Stomach (tissue), 8 donors: ENCODE measurements at regions not wholly inside any gene's neighbourhood (a gene's known extent, or its start where the extent isn't known, plus 50 kb on each side); places are given as distances from the start of the nearest gene placed in this dataset.

Source experiments
- DNase-seq, 2 donors: peaks; one replicate each; pipeline versions ENCODE4 v3.0.0 to v3.0.0-alpha.2; 2013 to 2019
- H3K27ac ChIP-seq, 5 donors: fragments of 200-600 bp in 4 of 5; sonication (generic) in 4 of 5; one replicate each; pipeline ENCODE4 v1.5.1; 2013 to 2019; ENCODE audit warnings: mild to moderate bottlenecking in 1 of 5, moderate library complexity in 1 of 5
- H3K27me3 ChIP-seq, 3 donors: fragments of 200-600 bp; sonication (generic); one replicate each; pipeline ENCODE4 v1.5.1; 2017 to 2019; ENCODE audit warnings: mixed run types in 1 of 3
- H3K36me3 ChIP-seq, 4 donors: fragments of 200-600 bp; sonication (generic); 1 replicate in 3 of 4; 2 replicates in 1 of 4; pipeline ENCODE4 v1.5.1; 2016 to 2019
- H3K4me1 ChIP-seq, 4 donors: fragments of 200-600 bp; sonication (generic); one replicate each; pipeline ENCODE4 v1.5.1; 2016 to 2019
- H3K4me3 ChIP-seq, 4 donors: fragments of 200-600 bp; sonication (generic) in 3 of 4; one replicate each; pipeline ENCODE4 v1.5.1; 2016 to 2019; ENCODE audit warnings: mild to moderate bottlenecking in 1 of 4
- H3K9me3 ChIP-seq, 4 donors: fragments of 200-600 bp; sonication (generic); one replicate each; pipeline ENCODE4 v1.5.1; 2016 to 2019
- EP300 ChIP-seq: sonication (generic); formaldehyde crosslinking; IDR thresholded peaks from one replicate; pipeline ENCODE4 v1.6.1; 2017; ENCODE audit warnings: antibody characterized with exemption
- POLR2A ChIP-seq, 4 donors: fragments of 450-650 bp; IDR thresholded peaks; one replicate each; pipeline ENCODE4 v1.6.1; 2016; ENCODE audit warnings: antibody characterized with exemption in 4 of 4, control low read depth in 2 of 4, mild to moderate bottlenecking in 1 of 4, moderate library complexity in 1 of 4
- POLR2AphosphoS5 ChIP-seq, 3 donors: sonication (generic); formaldehyde crosslinking; IDR thresholded peaks; one replicate each; pipeline ENCODE4 v1.6.1; 2016; ENCODE audit warnings: antibody characterized with exemption in 3 of 3
- WGBS, 5 donors: extraction: QIAGEN DNeasy Blood & Tissue Kit in 3 of 5; methylation state at CpG; one replicate each; pipeline versions ENCODE4 v1.1.5 to v1.1.7; 2013 to 2018; 5-methylcytosine and 5-hydroxymethylcytosine counted together
- intact Hi-C: fragments of 100-400 bp; cut with DNase I; formaldehyde crosslinking; loops from one replicate; pipeline ENCODE4 v1.15.1; 2023; ENCODE audit warnings: low total_unique reads
- TF ChIP-seq, protein P1 (sequence below), 7 experiments: fragments of 450-650 bp in 4 of 7; fragments of 200-600 bp in 3 of 7; sonication (generic) in 3 of 7; IDR thresholded peaks; one replicate each; pipeline ENCODE4 v1.5.1; 2016 to 2019; ENCODE audit warnings: antibody characterized with exemption in 7 of 7, control low read depth in 2 of 7, mild to moderate bottlenecking in 1 of 7
- donor health status: healthy with polysubstance abuse.
- donor health status: Bipolar disorder and iron deficiency.
- donor health status: healthy.

DNA sequence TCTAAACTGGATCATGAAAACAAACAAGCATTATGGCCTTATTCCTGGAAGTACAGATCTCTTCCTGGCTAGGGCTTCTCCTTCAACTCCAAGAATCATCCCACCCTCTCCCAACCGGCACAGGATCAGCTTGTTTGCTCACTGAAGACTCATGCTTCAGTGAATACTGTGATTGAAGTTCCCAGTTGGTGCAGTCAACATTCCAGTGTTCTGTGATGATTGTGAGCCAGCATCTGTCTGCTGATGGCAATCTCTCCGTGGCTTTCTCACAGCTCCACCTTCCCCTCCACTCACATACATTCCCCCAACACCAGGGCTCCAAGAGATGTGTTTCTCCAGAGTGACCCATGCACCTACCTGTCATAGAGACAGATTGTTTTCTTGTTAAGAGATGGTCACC is 421.3 kb upstream of the BTBD3 start:
- TF ChIP-seq POLR2A (IDR thresholded peaks at IDR 0.05), result no peak
- TF ChIP-seq, protein P1, sequence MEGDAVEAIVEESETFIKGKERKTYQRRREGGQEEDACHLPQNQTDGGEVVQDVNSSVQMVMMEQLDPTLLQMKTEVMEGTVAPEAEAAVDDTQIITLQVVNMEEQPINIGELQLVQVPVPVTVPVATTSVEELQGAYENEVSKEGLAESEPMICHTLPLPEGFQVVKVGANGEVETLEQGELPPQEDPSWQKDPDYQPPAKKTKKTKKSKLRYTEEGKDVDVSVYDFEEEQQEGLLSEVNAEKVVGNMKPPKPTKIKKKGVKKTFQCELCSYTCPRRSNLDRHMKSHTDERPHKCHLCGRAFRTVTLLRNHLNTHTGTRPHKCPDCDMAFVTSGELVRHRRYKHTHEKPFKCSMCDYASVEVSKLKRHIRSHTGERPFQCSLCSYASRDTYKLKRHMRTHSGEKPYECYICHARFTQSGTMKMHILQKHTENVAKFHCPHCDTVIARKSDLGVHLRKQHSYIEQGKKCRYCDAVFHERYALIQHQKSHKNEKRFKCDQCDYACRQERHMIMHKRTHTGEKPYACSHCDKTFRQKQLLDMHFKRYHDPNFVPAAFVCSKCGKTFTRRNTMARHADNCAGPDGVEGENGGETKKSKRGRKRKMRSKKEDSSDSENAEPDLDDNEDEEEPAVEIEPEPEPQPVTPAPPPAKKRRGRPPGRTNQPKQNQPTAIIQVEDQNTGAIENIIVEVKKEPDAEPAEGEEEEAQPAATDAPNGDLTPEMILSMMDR (IDR thresholded peaks at IDR 0.05), result no peak
- no peak for TF ChIP-seq EP300
- TF ChIP-seq POLR2AphosphoS5 (IDR thresholded peaks at IDR 0.05), result no peak
- Histone ChIP-seq H3K36me3 (no peaks in the 10 kb centered on the region), H3K27ac (no peak overlapping the region), H3K9me3 (no peaks in the 10 kb centered on the region), H3K4me3 (no peak overlapping the region), H3K4me1 (no peaks in the 10 kb centered on the region), H3K27me3 (no peaks in the 10 kb centered on the region)
- intact Hi-C loops, result no loop called here
- WGBS, 5 donors, result 19 to 45% (median 35%) methylated on average over 2 of the region's 2 CpGs
- DNase-seq, result no peak

GRCh38 chr20:11497545-11497944 is 420.1 kb upstream of the BTBD3 start:
- no peak overlapping the region for H3K4me3 ChIP-seq

GRCh38 chr20:11499101-11499634 is 418.5 kb upstream of the BTBD3 start:
- H3K4me3 ChIP-seq, result no peak overlapping the region
- WGBS, 5 donors, result 74 to 86% (median 83%) methylated on average over 6 of the region's 6 CpGs
- no peaks in the 10 kb centered on the region for H3K27me3 ChIP-seq
- DNase-seq, result no peak
- intact Hi-C loops, result no loop called here
- H3K36me3 ChIP-seq, result no peaks in the 10 kb centered on the region
- H3K27ac ChIP-seq, result no peak overlapping the region
- no peaks in the 10 kb centered on the region for H3K4me1 ChIP-seq
- TF ChIP-seq EP300 (no peak), POLR2A (IDR thresholded peaks at IDR 0.05) (no peak)
- H3K9me3 ChIP-seq, result no peaks in the 10 kb centered on the region

More at GRCh38 chr20:11497545-11497944, 420.1 kb upstream of the BTBD3 start:
- no peaks in the 10 kb centered on the region for H3K27me3 ChIP-seq
- intact Hi-C loops, result no loop called here
- DNase-seq, result no peak
- TF ChIP-seq, protein P1 (IDR thresholded peaks at IDR 0.05), result no peak
- TF ChIP-seq POLR2A (IDR thresholded peaks at IDR 0.05) (no peak), EP300 (no peak), POLR2AphosphoS5 (IDR thresholded peaks at IDR 0.05) (no peak)
- H3K4me1 ChIP-seq, result no peaks in the 10 kb centered on the region
- H3K27ac ChIP-seq, result no peak overlapping the region
- no peaks in the 10 kb centered on the region for H3K9me3 ChIP-seq
- 87 to 92% (median 90%) methylated on average over 1 of the region's 1 CpG for WGBS, 5 donors
- H3K36me3 ChIP-seq, result no peaks in the 10 kb centered on the region

DNA sequence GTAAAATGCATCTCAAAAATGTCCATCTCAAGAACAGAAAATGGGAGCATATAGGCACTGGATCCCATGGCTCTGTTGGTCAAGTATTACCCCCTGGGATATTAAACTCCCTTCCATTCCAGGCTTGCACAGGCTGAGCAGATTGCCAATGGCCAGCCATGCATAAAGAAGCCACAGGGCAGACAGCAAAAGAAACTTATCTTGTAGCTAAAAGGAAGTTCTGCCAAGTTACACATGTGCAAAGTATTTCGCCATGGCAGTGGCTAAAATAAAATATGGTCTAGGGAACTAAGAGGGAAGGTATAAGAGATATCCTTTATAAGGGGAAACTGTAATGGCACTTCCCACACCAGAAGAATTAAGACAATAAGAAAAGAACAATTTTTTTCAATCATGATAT is 415.6 kb upstream of the BTBD3 start:
- no peaks in the 10 kb centered on the region for H3K36me3 ChIP-seq
- no peak overlapping the region for H3K4me3 ChIP-seq
- WGBS, 5 donors, result 40 to 66% (median 41%) methylated on average over 1 of the region's 1 CpG
- no peaks in the 10 kb centered on the region for H3K4me1 ChIP-seq
- intact Hi-C loops, result no loop called here
- no peak overlapping the region for H3K27ac ChIP-seq
- DNase-seq, result no peak
- H3K9me3 ChIP-seq, result no peaks in the 10 kb centered on the region
- TF ChIP-seq, protein P1 (IDR thresholded peaks at IDR 0.05), result no peak
- TF ChIP-seq POLR2A (IDR thresholded peaks at IDR 0.05), result no peak
- TF ChIP-seq EP300, result no peak
- no peak for TF ChIP-seq POLR2AphosphoS5 (IDR thresholded peaks at IDR 0.05)
- no peaks in the 10 kb centered on the region for H3K27me3 ChIP-seq

DNA sequence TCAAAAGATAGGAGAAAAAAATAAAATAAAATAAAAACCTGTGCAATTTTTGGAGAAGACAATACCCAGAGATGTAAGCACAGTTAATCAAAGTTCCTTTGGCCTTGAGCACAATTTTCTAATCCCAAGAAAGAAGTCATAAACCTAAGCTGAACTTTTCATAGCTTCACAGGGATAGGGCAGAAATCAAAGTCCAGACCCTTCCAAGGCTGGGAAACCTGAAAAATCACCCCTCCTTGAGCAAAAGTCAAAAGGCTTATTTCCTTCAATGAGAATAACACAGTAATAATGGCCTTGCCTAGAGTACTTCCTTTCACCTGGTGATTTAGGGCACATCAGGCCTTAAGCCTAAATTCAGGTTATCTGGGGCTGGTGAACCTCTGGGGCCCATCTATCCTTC is 415.0 kb upstream of the BTBD3 start:
- Histone ChIP-seq H3K4me3 (no peak overlapping the region), H3K36me3 (no peaks in the 10 kb centered on the region), H3K4me1 (no peaks in the 10 kb centered on the region), H3K27me3 (no peaks in the 10 kb centered on the region), H3K9me3 (no peaks in the 10 kb centered on the region), H3K27ac (no peak overlapping the region)
- intact Hi-C loops, result no loop called here
- TF ChIP-seq, protein P1 (IDR thresholded peaks at IDR 0.05), result no peak
- TF ChIP-seq EP300, result no peak
- TF ChIP-seq POLR2A (IDR thresholded peaks at IDR 0.05), result no peak
- no peak for TF ChIP-seq POLR2AphosphoS5 (IDR thresholded peaks at IDR 0.05)
- DNase-seq, result no peak
